ENCODE measurements at regions not wholly inside any gene's neighbourhood (a gene's known extent, or its start where the extent isn't known, plus 50 kb on each side); places are given as distances from the start of the nearest gene placed in this dataset.

DNA sequence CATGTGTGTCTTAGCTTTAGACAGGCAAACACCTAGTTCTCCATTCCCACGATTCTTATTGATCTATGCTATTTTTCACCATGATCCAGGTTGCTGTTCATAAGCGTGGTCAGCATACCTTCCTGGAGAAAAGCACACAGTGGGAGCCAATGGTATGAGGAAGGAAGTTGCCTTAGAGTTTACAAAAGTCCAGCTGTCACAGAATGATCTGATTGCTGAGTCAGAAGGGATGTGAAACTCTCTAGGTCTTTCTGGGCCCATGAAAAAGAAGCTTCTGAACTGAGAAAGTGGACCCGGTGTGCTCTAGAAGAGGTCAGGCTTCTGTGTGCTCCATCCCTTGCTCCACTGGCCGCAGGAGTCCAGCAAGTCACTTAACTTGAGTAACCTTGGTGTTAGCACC is 71.0 kb upstream of the CCL1 start:
- TF ChIP-seq ZNF274 (IDR thresholded peaks at IDR 0.05; ENCODE audit: low read depth, low read length) (no peak), YY1 (IDR thresholded peaks at IDR 0.05; ENCODE audit: insufficient read depth, insufficient read length) (no peak)

All from NT2/D1 (cell line).